ENCODE measurements at regions not wholly inside any gene's neighbourhood (a gene's known extent, or its start where the extent isn't known, plus 50 kb on each side); places are given as distances from the start of the nearest gene placed in this dataset.

- no peak for ATAC-seq
- intact Hi-C loops (cut with DNase I), result no loop called here
- no peak for DNase-seq (ENCODE audit: low spot score)
These were observed 851.6 kb downstream of the PDHA2 start for GRCh38 chr4:96691521-96691920.

- intact Hi-C loops (cut with DNase I), result no loop called here
- ATAC-seq (no peak), DNase-seq (ENCODE audit: low spot score) (no peak)
These were observed 858.9 kb downstream of the PDHA2 start for GRCh38 chr4:96698831-96699230.

DNA sequence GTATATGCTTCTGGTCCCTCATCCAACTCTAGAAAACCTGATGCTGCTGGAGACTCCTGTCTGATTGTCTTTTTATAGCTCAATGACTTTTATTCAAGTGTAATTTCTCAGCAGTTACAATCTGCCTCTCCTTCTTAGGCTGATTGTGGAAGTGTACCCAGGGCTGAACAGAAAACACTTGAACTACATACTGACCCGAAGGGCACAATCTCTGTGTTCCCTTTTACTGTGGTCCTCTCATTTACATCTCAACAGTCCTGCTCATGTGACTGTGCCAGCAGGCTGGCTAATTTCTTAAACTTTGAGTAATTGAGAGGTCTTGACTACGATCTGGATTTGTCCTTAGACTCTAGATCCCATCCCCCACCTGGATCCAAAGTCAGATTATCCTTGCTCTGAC is 863.4 kb downstream of the PDHA2 start:
- intact Hi-C loops (cut with DNase I), result no loop called here
- DNase-seq (ENCODE audit: low spot score) (no peak), ATAC-seq (no peak)

DNA sequence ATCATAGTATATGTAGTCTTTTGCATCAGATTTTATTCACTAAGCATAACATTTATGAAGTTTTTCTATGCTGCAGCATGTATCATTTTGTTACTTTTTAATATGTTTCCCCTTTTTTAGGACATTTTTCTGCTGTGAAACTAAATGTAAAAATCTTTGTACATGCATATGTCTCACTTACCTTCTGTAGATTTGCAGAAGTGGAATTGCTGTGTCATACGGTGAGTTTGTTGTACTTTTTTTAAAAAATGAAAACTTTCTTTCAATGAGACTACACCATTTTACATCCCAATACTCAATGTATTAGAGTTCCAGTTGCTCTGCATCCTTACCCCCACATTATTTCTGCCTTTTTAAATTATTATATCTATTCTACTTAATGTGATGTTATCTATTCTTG is 868.9 kb downstream of the PDHA2 start:
- DNase-seq (ENCODE audit: low spot score) (no peak), ATAC-seq (no peak)
- intact Hi-C loops (cut with DNase I), result no loop called here

DNA sequence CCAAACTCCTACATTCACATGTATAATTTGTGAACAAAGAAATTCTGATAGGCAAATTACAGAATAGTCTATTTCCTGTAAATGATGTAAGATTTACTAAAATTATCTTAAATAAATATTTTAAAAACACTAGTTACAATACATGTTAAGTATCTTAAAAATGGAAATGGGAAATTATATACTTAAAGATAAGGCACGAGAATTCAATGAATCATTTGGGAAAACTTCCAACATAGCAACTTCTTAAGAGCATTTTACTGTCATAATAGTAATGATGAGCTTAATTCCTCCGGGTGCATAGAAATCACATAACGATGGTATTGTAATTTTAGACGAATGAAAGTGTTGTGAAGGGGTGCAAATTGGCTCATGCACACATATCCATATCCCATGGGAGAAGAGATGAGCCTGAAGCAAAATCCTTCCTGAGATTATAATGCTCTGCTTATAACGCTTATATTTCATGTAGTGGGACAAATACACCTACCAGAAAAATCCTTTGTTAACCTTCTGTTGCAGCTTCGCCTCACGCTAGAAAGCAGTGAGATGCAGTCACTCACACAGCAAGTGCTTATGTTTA is 873.5 kb downstream of the PDHA2 start:
- DNase-seq (ENCODE audit: low spot score) (no peak), ATAC-seq (no peak)
- intact Hi-C loops (cut with DNase I), result no loop called here

DNA sequence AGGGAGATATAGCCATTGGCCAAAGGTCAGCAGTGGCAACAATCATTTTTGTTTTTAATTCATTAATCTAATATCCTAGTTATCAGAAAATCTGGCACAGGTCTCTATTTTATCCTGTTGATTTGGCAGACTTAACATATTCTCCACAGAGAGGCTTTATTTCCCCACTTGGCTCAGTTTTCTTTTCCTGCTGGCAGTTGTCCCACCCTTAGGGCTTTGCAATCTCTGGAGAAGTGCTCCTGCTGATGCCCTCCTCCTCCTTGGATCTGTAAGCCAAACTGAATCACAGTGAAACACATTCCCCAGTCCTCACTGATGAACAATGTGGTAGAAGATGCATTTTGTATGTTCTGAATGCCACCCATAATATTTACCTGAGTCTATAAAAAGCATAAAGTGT is 889.7 kb downstream of the PDHA2 start:
- intact Hi-C loops (cut with DNase I), result no loop called here
- DNase-seq (ENCODE audit: low spot score), result no peak
- ATAC-seq, result no peak

DNA sequence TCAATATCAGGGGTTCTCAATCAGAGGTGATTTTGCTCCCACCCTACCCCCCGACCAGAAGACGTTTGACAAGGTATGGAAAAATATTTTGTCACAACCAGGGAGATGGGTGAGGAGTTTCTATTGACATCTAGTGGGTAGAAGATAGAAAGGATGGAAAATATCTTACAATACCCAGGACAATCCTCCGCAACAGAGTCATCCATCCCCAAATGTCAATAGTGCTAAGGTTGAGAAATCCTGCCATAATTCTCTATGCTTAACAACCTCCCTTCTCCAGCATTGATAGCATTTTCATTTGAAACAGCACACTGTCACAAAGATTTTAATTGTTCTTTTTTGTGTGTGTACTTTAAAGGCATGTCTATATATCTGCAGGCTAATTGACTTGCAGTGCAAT is 890.5 kb downstream of the PDHA2 start:
- intact Hi-C loops (cut with DNase I), result no loop called here
- DNase-seq (ENCODE audit: low spot score), result no peak
- no peak for ATAC-seq

GRCh38 chr4:96736352-96736889 is 896.5 kb downstream of the PDHA2 start:
- no peak for DNase-seq (ENCODE audit: low spot score)
- intact Hi-C loops (cut with DNase I), result no loop called here

GRCh38 chr4:96739101-96739500 is 899.2 kb downstream of the PDHA2 start:
- intact Hi-C loops (cut with DNase I), result no loop called here
- DNase-seq (ENCODE audit: low spot score) (no peak), ATAC-seq (no peak)

More at GRCh38 chr4:96736352-96736889, 896.5 kb downstream of the PDHA2 start:
- ATAC-seq, result no peak

- DNase-seq (ENCODE audit: low spot score), result no peak
- intact Hi-C loops (cut with DNase I), result no loop called here
- no peak for ATAC-seq
These were observed 902.6 kb downstream of the PDHA2 start for GRCh38 chr4:96742332-96743014.

GRCh38 chr4:96744676-96745075 is 904.8 kb downstream of the PDHA2 start:
- intact Hi-C loops (cut with DNase I), result no loop called here
- no peak for DNase-seq (ENCODE audit: low spot score)
- ATAC-seq, result no peak

- no peak for DNase-seq (ENCODE audit: low spot score)
- ATAC-seq, result no peak
- intact Hi-C loops (cut with DNase I), result no loop called here
These were observed 913.3 kb downstream of the PDHA2 start for GRCh38 chr4:96753216-96753615.

- DNase-seq (ENCODE audit: low spot score), result no peak
- no peak for ATAC-seq
- intact Hi-C loops (cut with DNase I), result no loop called here
These were observed 915.9 kb downstream of the PDHA2 start for GRCh38 chr4:96755569-96756484.

DNA sequence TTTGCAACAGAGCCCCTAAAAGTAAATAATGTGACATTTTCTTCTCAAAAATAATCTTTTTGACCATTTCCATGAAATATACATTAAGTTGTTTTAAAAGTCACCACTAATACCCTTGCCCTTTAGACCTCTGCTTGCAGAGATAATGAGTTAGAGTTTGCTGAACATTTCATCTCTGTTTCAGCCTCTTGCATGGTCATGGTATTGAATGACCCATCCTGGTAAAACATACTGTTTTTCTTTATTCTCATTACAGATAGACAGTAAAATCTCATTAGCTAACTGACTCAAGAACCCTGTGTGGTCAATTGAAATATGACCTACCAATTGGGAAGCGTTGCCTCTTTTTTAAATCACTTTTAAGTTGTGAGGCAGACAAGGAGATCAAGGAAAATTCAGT is 916.7 kb downstream of the PDHA2 start:
- DNase-seq (ENCODE audit: low spot score) (no peak), ATAC-seq (no peak)
- intact Hi-C loops (cut with DNase I), result no loop called here

GRCh38 chr4:96763546-96763945 is 923.7 kb downstream of the PDHA2 start:
- ATAC-seq, result no peak
- DNase-seq (ENCODE audit: low spot score), result no peak
- intact Hi-C loops (cut with DNase I), result no loop called here

DNA sequence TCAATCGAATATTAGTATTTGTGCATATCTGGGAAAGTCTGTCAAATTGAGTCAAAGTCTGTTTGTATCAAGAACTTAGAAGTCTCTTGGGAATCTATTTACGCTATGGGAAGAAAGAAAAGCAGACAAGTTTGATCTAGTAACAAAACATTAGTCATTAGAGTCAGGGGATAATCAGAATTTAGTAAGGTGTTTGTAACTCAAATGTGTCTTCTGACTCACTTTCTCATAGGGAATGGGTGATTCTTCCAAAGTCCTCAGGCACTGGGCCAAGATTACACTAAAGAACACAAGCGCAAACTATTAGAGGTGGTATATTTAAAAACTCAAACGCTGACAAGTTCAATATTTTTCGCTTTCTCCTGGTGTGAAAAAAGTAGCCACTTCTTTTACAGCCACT is 926.5 kb downstream of the PDHA2 start:
- intact Hi-C loops (cut with DNase I), result no loop called here

GRCh38 chr4:96767815-96768480 is 928.1 kb downstream of the PDHA2 start:
- no peak for DNase-seq (ENCODE audit: low spot score)
- intact Hi-C loops (cut with DNase I), result no loop called here
- ATAC-seq, result no peak

More for the DNA sequence above, 926.5 kb downstream of the PDHA2 start:
- DNase-seq (ENCODE audit: low spot score), result no peak
- no peak for ATAC-seq

DNA sequence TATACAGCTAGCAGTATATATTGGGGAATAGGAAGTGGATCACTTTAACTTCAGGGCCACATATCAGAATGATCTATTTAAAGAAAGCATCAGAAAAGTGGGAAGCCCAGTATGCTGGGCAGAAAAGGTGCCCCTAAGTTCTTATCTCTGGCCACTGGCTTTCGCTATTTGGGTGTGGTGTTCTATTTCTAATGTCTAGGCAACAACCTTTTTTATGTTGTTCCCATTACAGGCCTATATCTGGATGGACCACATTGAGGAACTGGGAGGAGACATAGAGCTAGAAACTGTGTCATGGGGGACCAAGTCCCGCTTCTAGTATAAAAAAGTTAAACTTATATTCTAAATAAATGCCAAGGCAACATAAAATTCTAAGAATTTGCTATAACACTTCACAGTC is 935.6 kb downstream of the PDHA2 start:
- intact Hi-C loops (cut with DNase I), result no loop called here
- DNase-seq (ENCODE audit: low spot score), result no peak
- ATAC-seq, result no peak

DNA sequence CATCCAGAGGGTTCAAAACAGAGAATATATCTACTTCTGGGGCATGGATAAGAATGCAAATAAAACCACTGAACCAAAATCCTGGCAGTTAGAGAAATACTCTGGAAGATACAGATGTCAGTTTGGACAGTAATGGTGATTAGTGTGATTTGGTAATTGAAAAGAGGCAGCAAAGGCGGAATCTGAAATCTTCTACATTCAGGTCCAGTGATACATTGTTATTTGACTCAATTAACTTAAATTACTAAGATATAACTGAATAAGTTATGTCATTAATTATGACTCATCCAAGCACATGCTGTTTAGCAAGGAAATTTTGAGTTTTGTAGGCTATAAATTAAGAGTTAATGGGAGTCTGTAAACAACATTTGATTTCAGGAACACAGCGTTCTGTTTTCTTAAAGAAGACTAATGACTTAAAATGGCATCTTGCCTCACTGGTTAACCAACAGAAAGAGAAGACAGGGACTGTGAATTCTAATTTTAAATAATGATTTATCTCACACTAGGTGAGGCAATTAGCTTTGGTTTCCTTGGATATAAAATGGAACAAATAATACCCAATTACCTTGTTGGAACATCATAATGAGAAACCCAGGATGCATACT is 937.1 kb downstream of the PDHA2 start:
- intact Hi-C loops (cut with DNase I), result no loop called here
- ATAC-seq, result no peak
- DNase-seq (ENCODE audit: low spot score), result no peak

Measured in sciatic nerve (tissue), 2 donors.